Osteoblast (primary cell): ENCODE measurements at regions not wholly inside any gene's neighbourhood (a gene's known extent, or its start where the extent isn't known, plus 50 kb on each side); places are given as distances from the start of the nearest gene placed in this dataset.

Experiments used
- DNase-seq: peaks from one replicate; pipeline ENCODE4 v3.0.0; 2011; ENCODE audit warnings: low spot score, mixed read lengths; ENCODE audit not compliant: insufficient read length; ENCODE audit errors: missing footprints
- H2AFZ ChIP-seq: 2 replicates; pipeline ENCODE4 v1.6.0; 2011; ENCODE audit warnings: mild to moderate bottlenecking, low read length
- H3K27ac ChIP-seq: 2 replicates; pipeline ENCODE4 v1.5.1; 2011; ENCODE audit warnings: mild to moderate bottlenecking, low read depth, low read length, moderate library complexity
- H3K27me3 ChIP-seq: 2 replicates; pipeline ENCODE4 v1.6.0; 2012; ENCODE audit warnings: mild to moderate bottlenecking, control low read depth, inconsistent platforms, low read length, moderate library complexity; ENCODE audit not compliant: insufficient read depth
- H3K36me3 ChIP-seq: 2 replicates; pipeline ENCODE4 v1.5.1; 2011; ENCODE audit warnings: mild to moderate bottlenecking, low read length, control low read depth, moderate library complexity; ENCODE audit not compliant: insufficient read depth
- H3K4me1 ChIP-seq: 2 replicates; pipeline ENCODE4 v1.5.1; 2011; ENCODE audit warnings: mild to moderate bottlenecking, low read length, control low read depth, moderate library complexity; ENCODE audit not compliant: insufficient read depth
- H3K4me2 ChIP-seq: 2 replicates; pipeline ENCODE4 v1.6.0; 2011; ENCODE audit warnings: mild to moderate bottlenecking, low read length; ENCODE audit not compliant: insufficient read depth
- H3K4me3 ChIP-seq: fragments of 200-600 bp; sonication (generic); 3 replicates; pipeline ENCODE4 v1.5.1; 2012; ENCODE audit warnings: mild to moderate bottlenecking, low read length, inconsistent platforms; ENCODE audit not compliant: insufficient read depth
- H3K79me2 ChIP-seq: 2 replicates; pipeline ENCODE4 v1.6.0; 2012; ENCODE audit warnings: mild to moderate bottlenecking, low read length, control low read depth, inconsistent platforms; ENCODE audit not compliant: insufficient read depth
- H3K9me3 ChIP-seq: 2 replicates; pipeline ENCODE4 v1.5.1; 2011; ENCODE audit warnings: low read depth, low read length, control low read depth
- H4K20me1 ChIP-seq: 2 replicates; pipeline ENCODE4 v1.6.0; 2012; ENCODE audit warnings: mild to moderate bottlenecking, low read length, control low read depth; ENCODE audit not compliant: insufficient read depth
- CTCF ChIP-seq: IDR thresholded peaks from 2 replicates; pipeline ENCODE4 v1.5.1; 2011; ENCODE audit warnings: mild to moderate bottlenecking, low read depth, low read length, moderate library complexity; ENCODE audit errors: extremely low read depth

GRCh38 chr2:22290302-22290701, 1094.7 kb upstream of the KLHL29 start:
- Histone ChIP-seq H4K20me1 (no peaks in the 10 kb centered on the region), H3K79me2 (no peaks in the 10 kb centered on the region), H3K27me3 (no peaks in the 10 kb centered on the region), H3K4me1 (no peaks in the 10 kb centered on the region), H3K9me3 (no peaks in the 10 kb centered on the region), H2AFZ (no peak overlapping the region), H3K36me3 (no peaks in the 10 kb centered on the region), H3K4me3 (no peak overlapping the region), H3K27ac (no peak overlapping the region), H3K4me2 (no peak overlapping the region)
- no peak for DNase-seq
- no peak for TF ChIP-seq CTCF

- Histone ChIP-seq H2AFZ (no peak overlapping the region), H4K20me1 (no peaks in the 10 kb centered on the region), H3K9me3 (no peaks in the 10 kb centered on the region), H3K27me3 (no peaks in the 10 kb centered on the region), H3K4me3 (no peak overlapping the region), H3K27ac (no peak overlapping the region), H3K4me1 (no peaks in the 10 kb centered on the region), H3K36me3 (no peaks in the 10 kb centered on the region), H3K79me2 (no peaks in the 10 kb centered on the region), H3K4me2 (no peak overlapping the region)
- TF ChIP-seq CTCF = no peak
- no peak for DNase-seq
Measured at GRCh38 chr2:22290909-22291473, 1094.0 kb upstream of the KLHL29 start.

- Histone ChIP-seq H4K20me1 (no peaks in the 10 kb centered on the region), H3K27ac (no peak overlapping the region), H3K4me1 (no peaks in the 10 kb centered on the region), H3K27me3 (no peaks in the 10 kb centered on the region), H3K4me3 (no peak overlapping the region), H2AFZ (no peak overlapping the region), H3K4me2 (no peak overlapping the region), H3K9me3 (no peaks in the 10 kb centered on the region), H3K79me2 (no peaks in the 10 kb centered on the region), H3K36me3 (no peaks in the 10 kb centered on the region)
- no peak for DNase-seq
- TF ChIP-seq CTCF = no peak
Measured at GRCh38 chr2:22301228-22301627, 1083.8 kb upstream of the KLHL29 start.

GRCh38 chr2:22326250-22326649, 1058.7 kb upstream of the KLHL29 start:
- H3K4me3 ChIP-seq = no peak overlapping the region
- no peak for TF ChIP-seq CTCF
- no peak overlapping the region for H3K4me2 ChIP-seq
- H3K27ac ChIP-seq = no peak overlapping the region
- H3K9me3 ChIP-seq = no peaks in the 10 kb centered on the region
- H3K4me1 ChIP-seq = no peaks in the 10 kb centered on the region
- no peaks in the 10 kb centered on the region for H4K20me1 ChIP-seq
- no peaks in the 10 kb centered on the region for H3K79me2 ChIP-seq
- no peaks in the 10 kb centered on the region for H3K36me3 ChIP-seq
- DNase-seq = no peak
- no peak overlapping the region for H2AFZ ChIP-seq
- H3K27me3 ChIP-seq = no peaks in the 10 kb centered on the region
